K562 (cell line): ENCODE measurements at regions not wholly inside any gene's neighbourhood (a gene's known extent, or its start where the extent isn't known, plus 50 kb on each side); places are given as distances from the start of the nearest gene placed in this dataset.
"Not testable (repeated sequence)": the region's sequence is repeated elsewhere in the genome, so short reads cannot be mapped to it uniquely, and the experiment has no call there.

Source experiments
- ATAC-seq: fragments of 200-7000 bp; cut with Tn5 transposase; 3 replicates; pipeline ENCODE4 v1.9.1; 2020; ENCODE audit warnings: moderate library complexity
- BruUV-seq: library from RNA; stranded (reverse); fragments of 400-500 nt; replicated peaks from 2 replicates; lab custom pipeline; 2021; lab: Mats Ljungman, UMichigan
- CTCF ChIA-PET: fragments of 300-600 bp; formaldehyde crosslinking; extraction: SDS; loops from one replicate; lab custom pipeline; 2021; ENCODE audit warnings: low intra/inter-chr PET ratio; lab: Yijun Ruan, JAX
- POLR2A ChIA-PET: fragments of 300-600, 350-650 bp; sonication (Branson Sonifier 250); formaldehyde crosslinking; extraction: SDS; loops from one replicate; lab custom pipeline; 2021; ENCODE audit warnings: antibody characterized with exemption, inconsistent platforms; lab: Yijun Ruan, JAX
- DNase-seq, 4 experiments: peaks; one replicate each; pipeline versions ENCODE4 v3.0.0 to v3.0.0-alpha.2; 2011 to 2018; ENCODE audit warnings: low spot score in 3 of 4, mixed read lengths in 3 of 4; ENCODE audit errors: extremely low read depth in 1 of 4
- FAIRE-seq: peaks from 2 replicates; lab custom pipeline; 2011; peaks lifted over from hg19 to GRCh38; lab: Jason Lieb, UNC
- H2AFZ ChIP-seq: 2 replicates; pipeline ENCODE4 v1.6.0; 2011; ENCODE audit warnings: low read depth, low read length, control low read depth, inconsistent platforms
- H3K27ac ChIP-seq: fragments of 200-600 bp; 3 replicates; pipeline ENCODE4 v1.8.0; 2011; ENCODE audit warnings: low read depth, mild to moderate bottlenecking, control low read depth, inconsistent platforms, low read length, moderate library complexity, mixed read lengths; ENCODE audit errors: extremely low read depth
- H3K27me3 ChIP-seq, 2 experiments: fragments of 300-600 bp in 1 of 2; 2 replicates in 1 of 2; 3 replicates in 1 of 2; pipeline versions ENCODE4 v1.6.0 to v1.8.0; 2011; ENCODE audit warnings: inconsistent platforms in 2 of 2, low read length in 2 of 2, mild to moderate bottlenecking in 1 of 2, mixed read lengths in 1 of 2, moderate library complexity in 1 of 2; ENCODE audit not compliant: control insufficient read depth in 2 of 2, insufficient read depth in 2 of 2
- H3K36me3 ChIP-seq: fragments of 300-600 bp; 3 replicates; pipeline ENCODE4 v1.8.0; 2011; ENCODE audit warnings: mild to moderate bottlenecking, low read length, inconsistent platforms; ENCODE audit not compliant: control insufficient read depth, insufficient read depth
- H3K4me1 ChIP-seq, 2 experiments: fragments of 200-600 bp in 1 of 2; replicated peaks in 1 of 2; 2 replicates in 1 of 2; 3 replicates in 1 of 2; pipeline versions ENCODE4 v1.5.1 to v1.8.0; 2011; ENCODE audit warnings: inconsistent platforms in 2 of 2, low read length in 2 of 2, mild to moderate bottlenecking in 1 of 2, mixed read lengths in 1 of 2, moderate library complexity in 1 of 2; ENCODE audit not compliant: control insufficient read depth in 2 of 2, insufficient read depth in 2 of 2
- H3K4me2 ChIP-seq: 2 replicates; pipeline ENCODE4 v1.6.1; 2011; ENCODE audit warnings: low read length, control low read depth, inconsistent platforms, mixed read lengths; ENCODE audit not compliant: insufficient read depth
- H3K4me3 ChIP-seq: fragments of 200-600 bp; sonication (generic), shearing (Covaris generic); 2 replicates; pipeline ENCODE4 v1.5.1; 2016; ENCODE audit warnings: control low read depth, inconsistent platforms
- H3K79me2 ChIP-seq: fragments of 200-600 bp; 3 replicates; pipeline ENCODE4 v1.8.0; 2011; ENCODE audit warnings: low read length, inconsistent platforms; ENCODE audit not compliant: control insufficient read depth, insufficient read depth
- H3K9ac ChIP-seq, 2 experiments: 2 replicates each; pipeline versions ENCODE4 v1.6.0 to v1.6.1; 2011; ENCODE audit warnings: low read depth in 2 of 2, low read length in 2 of 2, control low read depth in 1 of 2, inconsistent platforms in 1 of 2, mild to moderate bottlenecking in 1 of 2, mixed read lengths in 1 of 2; ENCODE audit not compliant: insufficient read depth in 1 of 2
- H3K9me1 ChIP-seq: one replicate; pipeline ENCODE4 v1.6.0; 2011; ENCODE audit warnings: inconsistent platforms, mild to moderate bottlenecking, low read length, moderate library complexity; ENCODE audit not compliant: control insufficient read depth, insufficient read depth
- H3K9me3 ChIP-seq: replicated peaks from 2 replicates; pipeline ENCODE4 v1.5.1; 2011; ENCODE audit warnings: low read depth, low read length, inconsistent platforms; ENCODE audit not compliant: control insufficient read depth, insufficient read depth
- H4K20me1 ChIP-seq: replicated peaks from 2 replicates; pipeline ENCODE4 v1.6.1; 2011; ENCODE audit warnings: low read length, inconsistent platforms, mixed read lengths; ENCODE audit not compliant: control insufficient read depth, insufficient read depth
- CHD2 ChIP-seq: IDR thresholded peaks from 2 replicates; pipeline ENCODE4 v1.6.1; 2011; ENCODE audit warnings: low read depth, low read length
- WGBS: fragments of 100-300 bp; shearing (Covaris generic); methylation state at CpG from one replicate; pipeline ENCODE4 v1.1.6; 2016; ENCODE audit warnings: low coverage, mixed read lengths; ENCODE audit not compliant: insufficient coverage; ENCODE audit errors: missing lambda C conversion rate; 5-methylcytosine and 5-hydroxymethylcytosine counted together
- in situ Hi-C: fragments of 300-500 bp; cut with MboI; formaldehyde crosslinking; loops from 4 replicates; pipeline ENCODE4 v1.15.0; 2018; ENCODE audit warnings: inconsistent platforms, mixed read lengths
- intact Hi-C: fragments of 100-400 bp; cut with micrococcal nuclease; formaldehyde crosslinking; loops from 2 replicates; pipeline ENCODE4 v1.14.2; 2022
- TF ChIP-seq, protein P1 (sequence below): sonication (generic); formaldehyde crosslinking; IDR thresholded peaks from 2 replicates; pipeline ENCODE4 v1.8.0; 2022; ENCODE audit warnings: missing genetic modification reagents, mild to moderate bottlenecking, borderline replicate concordance

DNA sequence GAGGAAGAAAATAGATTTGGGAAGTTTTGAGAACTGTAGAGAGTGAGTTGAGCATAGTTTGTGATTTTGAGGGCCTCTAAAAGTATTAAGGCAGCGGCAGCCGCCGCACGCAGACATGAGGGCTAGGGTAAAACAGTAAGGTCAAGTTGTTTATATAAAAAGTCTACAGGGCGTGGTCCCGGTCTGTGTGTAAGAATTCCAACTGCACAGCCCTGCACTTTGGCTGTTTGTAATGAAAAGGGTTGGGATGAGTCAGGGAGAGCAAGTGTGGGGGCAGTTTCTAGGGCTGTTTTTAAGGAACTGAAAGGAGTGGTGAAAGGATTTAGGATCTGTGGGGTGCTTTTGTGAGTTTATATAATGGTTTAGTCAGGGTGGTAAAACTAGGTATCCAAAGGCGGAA lies 55.0 kb downstream of the BEX3 start (continued):
- TF ChIP-seq, protein P1, sequence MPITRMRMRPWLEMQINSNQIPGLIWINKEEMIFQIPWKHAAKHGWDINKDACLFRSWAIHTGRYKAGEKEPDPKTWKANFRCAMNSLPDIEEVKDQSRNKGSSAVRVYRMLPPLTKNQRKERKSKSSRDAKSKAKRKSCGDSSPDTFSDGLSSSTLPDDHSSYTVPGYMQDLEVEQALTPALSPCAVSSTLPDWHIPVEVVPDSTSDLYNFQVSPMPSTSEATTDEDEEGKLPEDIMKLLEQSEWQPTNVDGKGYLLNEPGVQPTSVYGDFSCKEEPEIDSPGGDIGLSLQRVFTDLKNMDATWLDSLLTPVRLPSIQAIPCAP: no peak
- no peak for TF ChIP-seq CHD2
- TF ChIP-seq, all 486 proteins: peak for 0

DNA sequence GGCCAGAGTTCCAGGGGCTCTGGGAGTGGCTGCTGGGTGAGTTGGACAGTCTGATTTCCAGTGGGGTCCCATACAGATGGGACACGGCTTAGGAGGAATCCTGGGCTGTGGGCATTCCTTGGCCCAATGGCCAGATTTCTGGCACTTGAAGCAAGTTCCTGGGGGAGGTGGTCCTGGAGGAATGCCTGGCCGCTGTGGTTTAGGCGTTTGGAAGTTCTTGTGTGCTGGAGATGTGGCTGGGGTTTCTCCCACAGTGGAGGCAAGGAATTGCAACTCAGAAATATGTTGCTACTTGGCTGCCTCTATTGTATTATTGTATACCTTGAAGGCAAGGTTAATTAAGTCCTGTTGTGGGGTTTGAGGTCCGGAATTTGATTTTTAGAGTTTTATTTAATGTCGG lies 56.5 kb downstream of the BEX3 start:
- H2AFZ ChIP-seq, ATAC-seq, H3K9ac ChIP-seq, H3K27me3 ChIP-seq, DNase-seq, H3K79me2 ChIP-seq, BruUV-seq, POLR2A ChIA-PET, intact Hi-C loops, H3K4me1 ChIP-seq, H3K27ac ChIP-seq, H3K4me3 ChIP-seq, CTCF ChIA-PET, FAIRE-seq, H3K36me3 ChIP-seq, in situ Hi-C loops, H4K20me1 ChIP-seq, H3K9me1 ChIP-seq, H3K4me2 ChIP-seq, H3K9me3 ChIP-seq: not testable (repeated sequence)
- 24% methylated on average over 4 of the region's 5 CpGs for WGBS
